Kidney (tissue), 13 donors: ENCODE measurements at regions not wholly inside any gene's neighbourhood (a gene's known extent, or its start where the extent isn't known, plus 50 kb on each side); places are given as distances from the start of the nearest gene placed in this dataset.

ENCODE experiments used
- DNase-seq, 5 donors: peaks; one replicate each; pipeline ENCODE4 v3.0.0-alpha.2; 2013 to 2020
- FAIRE-seq: peaks from 2 replicates; lab custom pipeline; 2012; peaks lifted over from hg19 to GRCh38; lab: Jason Lieb, UNC
- H3K27ac ChIP-seq, 2 donors: one replicate each; pipeline ENCODE4 v1.7.0; 2013; ENCODE audit warnings: low read depth in 2 of 2, low read length in 2 of 2, inconsistent platforms in 1 of 2
- H3K27me3 ChIP-seq: one replicate; pipeline ENCODE4 v1.7.1; 2013; ENCODE audit warnings: low read length, inconsistent platforms; ENCODE audit not compliant: control insufficient read depth, insufficient read depth
- H3K36me3 ChIP-seq, 3 donors: one replicate each; pipeline versions ENCODE4 v1.7.0 to v1.7.1; 2013; ENCODE audit warnings: low read length in 3 of 3, control low read depth in 1 of 3, inconsistent platforms in 1 of 3; ENCODE audit not compliant: insufficient read depth in 3 of 3, control insufficient read depth in 2 of 3
- H3K4me1 ChIP-seq, 3 donors: one replicate each; pipeline versions ENCODE4 v1.7.0 to v1.7.1; 2013; ENCODE audit warnings: low read length in 3 of 3, inconsistent platforms in 1 of 3, low read depth in 1 of 3; ENCODE audit not compliant: control insufficient read depth in 2 of 3, insufficient read depth in 2 of 3
- H3K4me3 ChIP-seq, 3 donors: one replicate each; pipeline versions ENCODE4 v1.7.0 to v1.8.1; 2013; ENCODE audit warnings: low read length in 3 of 3, control low read depth in 1 of 3, inconsistent platforms in 1 of 3
- H3K9ac ChIP-seq, 3 donors: one replicate each; pipeline versions ENCODE4 v1.7.0 to v1.7.1; 2013; ENCODE audit warnings: low read length in 3 of 3, control low read depth in 1 of 3, inconsistent platforms in 1 of 3
- H3K9me3 ChIP-seq, 3 donors: one replicate each; pipeline versions ENCODE4 v1.7.0 to v1.7.1; 2013; ENCODE audit warnings: low read length in 3 of 3, control low read depth in 1 of 3, inconsistent platforms in 1 of 3; ENCODE audit not compliant: control insufficient read depth in 2 of 3, insufficient read depth in 1 of 3
- CTCF ChIP-seq: IDR thresholded peaks from 3 replicates; pipeline ENCODE4 v1.5.1; 2012; ENCODE audit warnings: mild to moderate bottlenecking, moderate library complexity, borderline replicate concordance; ENCODE audit not compliant: insufficient read depth; ENCODE audit errors: extremely low read depth
- intact Hi-C: fragments of 100-400 bp; cut with DNase I; formaldehyde crosslinking; loops from one replicate; pipeline ENCODE4 v1.11.1; 2022
- donor health status: control.
- donor health status: control.
- donor health status: control.
- donor health status: control.
- donor health status: control.
- donor health status: DM: yes; HTN: yes; CAD: no.
- donor health status: Normal renal cell carcinoma (clear cell type).

DNA sequence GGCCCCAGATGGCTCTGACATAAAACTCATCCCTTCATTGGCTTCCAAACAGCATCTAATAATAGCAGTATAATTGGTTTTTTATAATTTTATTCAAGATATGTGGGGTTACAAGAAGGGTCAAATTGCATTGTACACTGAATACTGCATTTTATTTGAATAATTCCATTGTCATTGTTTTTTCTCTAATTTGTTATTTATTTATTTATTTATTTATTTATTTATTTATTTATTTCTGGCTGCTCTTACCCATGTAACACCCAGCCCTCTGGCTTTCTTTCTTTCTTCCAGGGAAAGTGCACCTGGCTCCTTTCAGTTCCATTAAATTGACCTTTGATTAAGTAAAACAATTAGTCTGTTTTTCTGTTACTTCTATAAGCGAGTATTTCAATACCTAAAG lies 210.1 kb downstream of the CDH9 start:
- no peak for TF ChIP-seq CTCF

DNA sequence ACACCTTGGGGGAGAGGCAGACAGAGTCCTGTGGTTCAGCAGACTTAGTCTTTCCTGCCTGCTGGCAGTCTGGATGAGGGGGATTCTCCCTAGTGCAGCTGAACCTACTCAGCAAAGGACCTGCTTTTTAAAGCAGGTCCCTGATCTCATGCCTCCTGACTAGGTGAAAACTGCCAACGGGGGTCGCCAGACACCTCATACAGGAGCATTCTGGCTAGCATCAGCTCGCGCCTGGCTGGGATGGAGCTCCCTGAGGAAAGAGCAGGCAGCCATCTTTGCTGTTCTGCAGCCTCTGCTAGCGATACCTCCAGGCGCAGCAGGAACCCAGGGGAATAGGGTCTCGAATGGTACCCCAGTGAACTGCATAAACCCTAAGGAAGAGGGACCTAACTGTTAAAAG lies 225.2 kb downstream of the CDH9 start:
- no peak overlapping the region for H3K9ac ChIP-seq
- FAIRE-seq = no peak
- no peaks in the 10 kb centered on the region for H3K4me1 ChIP-seq
- H3K27me3 ChIP-seq = no peaks in the 10 kb centered on the region
- no peak overlapping the region for H3K4me3 ChIP-seq
- no peaks in the 10 kb centered on the region for H3K36me3 ChIP-seq
- intact Hi-C loops = no loop called here
- no peak overlapping the region for H3K27ac ChIP-seq
- peaks cover 0 to 9% (median 2%) of the 10 kb centered on the region in 3 donors for H3K9me3 ChIP-seq
- no peak for TF ChIP-seq CTCF
- DNase-seq = no peak

More for the DNA sequence above, 210.1 kb downstream of the CDH9 start:
- intact Hi-C loops = no loop called here
- no peaks in the 10 kb centered on the region for H3K9me3 ChIP-seq
- H3K27ac ChIP-seq = no peak overlapping the region
- no peaks in the 10 kb centered on the region for H3K27me3 ChIP-seq
- H3K36me3 ChIP-seq = no peaks in the 10 kb centered on the region
- H3K4me1 ChIP-seq = no peaks in the 10 kb centered on the region
- DNase-seq = no peak
- H3K9ac ChIP-seq = no peak overlapping the region
- H3K4me3 ChIP-seq = no peak overlapping the region
- no peak for FAIRE-seq

- H3K4me3 ChIP-seq = no peak overlapping the region
- intact Hi-C loops = no loop called here
- H3K4me1 ChIP-seq = no peaks in the 10 kb centered on the region
- DNase-seq (no peak), FAIRE-seq (no peak)
- H3K27me3 ChIP-seq = no peaks in the 10 kb centered on the region
- H3K9me3 ChIP-seq = peaks cover 0 to 9% (median 2%) of the 10 kb centered on the region in 3 donors
- no peak overlapping the region for H3K9ac ChIP-seq
- no peaks in the 10 kb centered on the region for H3K36me3 ChIP-seq
- H3K27ac ChIP-seq = no peak overlapping the region
- no peak for TF ChIP-seq CTCF
Measured at GRCh38 chr5:26812714-26813113, 225.7 kb downstream of the CDH9 start.
